Uterus (tissue), 3 donors: ENCODE measurements at regions not wholly inside any gene's neighbourhood (a gene's known extent, or its start where the extent isn't known, plus 50 kb on each side); places are given as distances from the start of the nearest gene placed in this dataset.
A peak's percentile ranks its signal among the peaks of the same experiment; 100 is the strongest.
"Not testable (repeated sequence)": the region's sequence is repeated elsewhere in the genome, so short reads cannot be mapped to it uniquely, and the experiment has no call there.

ENCODE experiments used
- DNase-seq, 2 donors: peaks; one replicate each; pipeline ENCODE4 v3.0.0-alpha.2; 2019 to 2020
- H3K27ac ChIP-seq, 2 donors: fragments of 200-600 bp; sonication (generic); 1 replicate in 1 of 2; 2 replicates in 1 of 2; pipeline ENCODE4 v1.5.1; 2016 to 2018
- H3K27me3 ChIP-seq, 2 donors: fragments of 200-600 bp; sonication (generic); one replicate each; pipeline ENCODE4 v1.5.1; 2018 to 2019; ENCODE audit warnings: control low read depth in 1 of 2
- H3K36me3 ChIP-seq, 2 donors: fragments of 200-600 bp; sonication (generic); one replicate each; pipeline ENCODE4 v1.5.1; 2019; ENCODE audit warnings: control low read depth in 1 of 2
- H3K4me1 ChIP-seq, 2 donors: fragments of 200-600 bp; sonication (generic); one replicate each; pipeline ENCODE4 v1.5.1; 2018 to 2019; ENCODE audit warnings: control low read depth in 1 of 2
- H3K4me3 ChIP-seq, 2 donors: fragments of 200-600 bp; sonication (generic); 1 replicate in 1 of 2; 2 replicates in 1 of 2; pipeline ENCODE4 v1.5.1; 2018 to 2019; ENCODE audit warnings: mild to moderate bottlenecking in 1 of 2
- H3K9me3 ChIP-seq, 2 donors: fragments of 200-600 bp; sonication (generic); one replicate each; pipeline ENCODE4 v1.5.1; 2019; ENCODE audit warnings: control low read depth in 1 of 2
- POLR2A ChIP-seq, 2 donors: fragments of 450-650 bp; IDR thresholded peaks; one replicate each; pipeline ENCODE4 v1.6.1; 2016; ENCODE audit warnings: antibody characterized with exemption in 2 of 2, mild to moderate bottlenecking in 1 of 2, moderate library complexity in 1 of 2
- intact Hi-C: fragments of 100-400 bp; cut with DNase I; formaldehyde crosslinking; loops from one replicate; pipeline ENCODE4 v1.15.1; 2023; ENCODE audit warnings: low total_unique reads
- TF ChIP-seq, protein P1 (sequence below), 4 experiments: fragments of 200-600 bp in 2 of 4; fragments of 450-650 bp in 2 of 4; sonication (generic) in 2 of 4; IDR thresholded peaks; one replicate each; pipeline ENCODE4 v1.5.1; 2016 to 2019; ENCODE audit warnings: antibody characterized with exemption in 4 of 4, mild to moderate bottlenecking in 2 of 4, moderate library complexity in 1 of 4
- donor health status: DM: yes; HTN: yes; CAD: no.

DNA sequence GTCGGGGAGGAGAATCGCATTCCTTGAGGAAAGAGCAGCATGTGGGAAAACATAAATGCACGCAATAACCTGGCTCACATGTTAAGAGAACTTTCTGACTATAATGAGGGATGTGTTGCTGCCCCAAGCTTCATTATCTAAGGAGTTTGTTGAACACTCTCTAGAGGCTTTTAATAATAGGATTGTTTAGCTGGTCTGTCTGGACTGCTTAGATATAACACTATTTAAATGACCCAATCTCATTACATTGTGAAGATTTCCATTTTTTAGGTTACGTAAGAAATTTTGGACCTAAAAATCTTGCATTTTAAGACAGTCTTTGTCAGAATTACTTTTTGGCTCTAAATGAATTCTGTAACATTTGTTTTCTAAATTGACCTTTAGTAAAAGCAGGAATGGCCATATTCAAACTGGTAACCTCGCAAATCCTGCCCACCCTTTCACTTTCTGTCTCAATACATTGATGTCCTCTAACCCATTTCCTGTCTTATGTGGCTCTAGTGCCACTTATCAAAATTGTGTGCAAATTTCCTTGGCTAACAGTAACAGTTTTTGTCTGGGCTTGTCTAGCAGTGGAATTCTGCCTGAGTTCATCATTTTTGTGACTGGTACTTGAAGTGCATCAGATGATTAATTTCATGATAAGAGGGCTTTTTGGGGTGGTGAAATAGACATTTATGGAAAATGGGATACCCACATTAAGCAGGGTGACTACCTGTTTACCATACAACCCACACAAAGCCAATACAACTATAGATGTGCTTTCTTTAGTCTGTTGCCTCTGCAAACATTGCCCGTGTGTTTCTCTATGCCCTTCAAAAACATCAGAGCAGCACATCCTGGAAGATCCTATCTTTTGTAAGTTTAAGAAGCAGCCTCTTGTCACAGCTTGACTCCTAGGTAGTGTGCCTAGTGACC is 61.6 kb upstream of the IKBKE start:
- not testable (repeated sequence) for H3K27me3 ChIP-seq

DNA sequence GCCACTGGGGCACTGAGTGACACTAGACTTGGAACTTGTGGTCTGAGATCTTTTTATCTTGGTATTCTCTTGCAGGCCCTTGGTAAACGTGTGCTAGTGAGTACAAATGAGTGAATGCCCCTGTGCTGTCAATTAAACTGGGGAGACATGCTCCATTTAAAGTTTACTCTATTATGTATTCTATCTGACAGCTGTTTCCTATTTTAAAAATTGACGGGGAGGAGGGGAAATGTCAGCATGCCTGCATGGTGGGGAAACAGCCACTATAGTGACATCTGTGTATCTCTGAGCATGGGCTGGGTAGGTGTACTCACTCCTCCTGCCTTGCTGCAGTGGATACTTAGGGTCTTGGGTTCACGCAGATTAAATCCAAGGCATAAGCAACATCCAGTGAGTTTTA is 59.0 kb upstream of the IKBKE start:
- Histone ChIP-seq H3K4me1 (no peaks in the 10 kb centered on the region), H3K27me3 (no peaks in the 10 kb centered on the region), H3K9me3 (no peaks in the 10 kb centered on the region), H3K4me3 (no peak overlapping the region), H3K27ac (no peak overlapping the region), H3K36me3 (no peaks in the 10 kb centered on the region)
- intact Hi-C loops: no loop called here
- no peak for DNase-seq
- TF ChIP-seq, protein P1, sequence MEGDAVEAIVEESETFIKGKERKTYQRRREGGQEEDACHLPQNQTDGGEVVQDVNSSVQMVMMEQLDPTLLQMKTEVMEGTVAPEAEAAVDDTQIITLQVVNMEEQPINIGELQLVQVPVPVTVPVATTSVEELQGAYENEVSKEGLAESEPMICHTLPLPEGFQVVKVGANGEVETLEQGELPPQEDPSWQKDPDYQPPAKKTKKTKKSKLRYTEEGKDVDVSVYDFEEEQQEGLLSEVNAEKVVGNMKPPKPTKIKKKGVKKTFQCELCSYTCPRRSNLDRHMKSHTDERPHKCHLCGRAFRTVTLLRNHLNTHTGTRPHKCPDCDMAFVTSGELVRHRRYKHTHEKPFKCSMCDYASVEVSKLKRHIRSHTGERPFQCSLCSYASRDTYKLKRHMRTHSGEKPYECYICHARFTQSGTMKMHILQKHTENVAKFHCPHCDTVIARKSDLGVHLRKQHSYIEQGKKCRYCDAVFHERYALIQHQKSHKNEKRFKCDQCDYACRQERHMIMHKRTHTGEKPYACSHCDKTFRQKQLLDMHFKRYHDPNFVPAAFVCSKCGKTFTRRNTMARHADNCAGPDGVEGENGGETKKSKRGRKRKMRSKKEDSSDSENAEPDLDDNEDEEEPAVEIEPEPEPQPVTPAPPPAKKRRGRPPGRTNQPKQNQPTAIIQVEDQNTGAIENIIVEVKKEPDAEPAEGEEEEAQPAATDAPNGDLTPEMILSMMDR (IDR thresholded peaks at IDR 0.05): no peak
- TF ChIP-seq POLR2A (IDR thresholded peaks at IDR 0.05): no peak

More for the DNA sequence above, 61.6 kb upstream of the IKBKE start:
- H3K4me3 ChIP-seq, H3K9me3 ChIP-seq, H3K27ac ChIP-seq, intact Hi-C loops, H3K4me1 ChIP-seq, DNase-seq, H3K36me3 ChIP-seq: not testable (repeated sequence)

DNA sequence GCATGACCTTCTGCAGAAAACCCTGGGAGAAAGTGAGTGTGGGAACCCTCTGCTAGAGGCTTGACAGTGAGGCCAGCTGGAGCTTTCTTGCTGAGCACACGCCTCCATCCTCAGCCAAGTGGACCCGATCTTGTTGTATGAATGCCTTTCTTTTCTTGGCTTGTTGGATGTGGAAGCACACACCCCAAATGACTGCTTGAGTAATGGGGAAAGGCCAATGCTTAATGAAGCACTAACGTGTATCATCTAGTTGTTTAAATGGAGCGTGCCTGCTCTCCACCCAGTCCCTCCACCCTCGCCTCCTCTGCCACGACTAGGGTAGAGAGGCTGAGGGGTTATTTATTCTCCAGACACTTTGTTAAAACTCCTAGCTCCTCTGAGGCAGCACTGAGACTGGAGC is 54.3 kb upstream of the IKBKE start:
- Histone ChIP-seq H3K27ac (peak overlapping the region in 1 of 2 donors; percentile 20), H3K36me3 (no peaks in the 10 kb centered on the region), H3K27me3 (no peaks in the 10 kb centered on the region), H3K9me3 (no peaks in the 10 kb centered on the region), H3K4me3 (no peak overlapping the region), H3K4me1 (no peaks in the 10 kb centered on the region)
- TF ChIP-seq POLR2A (IDR thresholded peaks at IDR 0.05): no peak
- TF ChIP-seq, protein P1 (IDR thresholded peaks at IDR 0.05): no peak
- intact Hi-C loops: no loop called here
- no peak for DNase-seq

DNA sequence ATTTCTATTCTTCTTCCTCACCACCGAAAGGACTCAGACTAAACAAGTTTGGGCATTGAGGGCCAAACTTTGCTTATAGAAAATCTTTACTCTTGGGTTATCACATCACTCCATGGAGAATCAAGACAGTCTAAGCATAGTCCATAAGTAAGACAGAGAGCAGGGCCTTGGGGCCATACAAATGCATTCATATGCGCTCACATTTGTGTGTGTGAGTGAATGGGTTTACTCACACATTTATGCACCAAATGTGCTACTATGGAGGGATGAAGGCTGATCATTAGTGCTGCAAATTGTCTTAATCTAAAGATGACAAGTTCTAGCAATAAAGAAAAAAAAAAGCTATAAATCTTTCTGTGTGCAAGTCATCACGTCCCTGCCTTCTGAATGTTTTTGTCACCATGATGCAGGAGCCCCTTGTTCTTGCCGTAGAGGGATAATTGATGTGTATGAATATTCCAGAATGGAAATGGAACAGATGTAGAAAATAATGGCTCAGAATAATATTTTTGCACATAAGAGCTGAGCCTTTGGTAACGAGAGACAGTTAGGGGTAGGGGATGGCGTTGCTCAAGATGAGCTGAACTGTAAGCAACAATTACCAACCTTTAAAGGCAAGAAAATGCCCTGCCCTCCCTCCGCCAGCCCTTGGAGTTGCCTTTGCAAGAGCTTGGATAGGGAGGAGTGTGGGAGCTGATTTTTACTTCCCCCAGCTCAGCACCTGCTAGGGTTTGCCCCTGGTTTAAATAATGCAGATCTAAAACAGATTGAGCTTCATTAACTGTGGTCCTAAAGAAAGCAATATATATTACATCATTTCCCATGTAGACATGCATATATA is 52.3 kb upstream of the IKBKE start:
- Histone ChIP-seq H3K36me3 (no peaks in the 10 kb centered on the region), H3K9me3 (no peaks in the 10 kb centered on the region), H3K27me3 (no peaks in the 10 kb centered on the region), H3K4me3 (no peak overlapping the region), H3K27ac (no peak overlapping the region), H3K4me1 (no peaks in the 10 kb centered on the region)
- DNase-seq: no peak
- intact Hi-C loops: no loop called here
- TF ChIP-seq, protein P1 (IDR thresholded peaks at IDR 0.05): no peak
- TF ChIP-seq POLR2A (IDR thresholded peaks at IDR 0.05): no peak

DNA sequence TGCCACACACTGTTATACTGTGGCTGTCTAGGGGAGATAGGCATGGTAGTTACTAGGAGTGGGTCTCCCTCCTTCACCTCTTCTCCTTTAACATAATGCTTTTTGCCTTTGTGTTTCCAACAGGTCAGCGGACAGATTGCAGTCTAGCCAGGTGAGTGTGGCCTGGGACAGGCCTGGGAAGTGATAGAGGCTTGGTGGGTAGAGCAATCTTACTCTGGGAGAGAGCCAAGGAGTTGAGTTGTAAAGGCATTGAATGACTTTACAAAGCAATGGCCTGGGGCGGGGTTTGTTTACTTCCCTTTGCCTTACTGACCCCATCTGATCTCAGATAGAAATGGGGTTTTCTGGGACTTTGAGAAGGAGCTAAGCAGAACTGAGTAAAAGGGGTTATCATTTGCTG is 51.0 kb upstream of the IKBKE start:
- no peaks in the 10 kb centered on the region for H3K36me3 ChIP-seq
- TF ChIP-seq, protein P1 (IDR thresholded peaks at IDR 0.05): no peak
- no peak for TF ChIP-seq POLR2A (IDR thresholded peaks at IDR 0.05)
- no peaks in the 10 kb centered on the region for H3K9me3 ChIP-seq
- no peaks in the 10 kb centered on the region for H3K27me3 ChIP-seq
- H3K27ac ChIP-seq: no peak overlapping the region
- no peak for DNase-seq
- H3K4me3 ChIP-seq: no peak overlapping the region
- no peaks in the 10 kb centered on the region for H3K4me1 ChIP-seq
- intact Hi-C loops: no loop called here
